ENCODE measurements at regions not wholly inside any gene's neighbourhood (a gene's known extent, or its start where the extent isn't known, plus 50 kb on each side); places are given as distances from the start of the nearest gene placed in this dataset.
A peak's percentile ranks its signal among the peaks of the same experiment; 100 is the strongest.
"Not testable (repeated sequence)": the region's sequence is repeated elsewhere in the genome, so short reads cannot be mapped to it uniquely, and the experiment has no call there.

- DNase-seq: no peak
These were observed 124.6 kb upstream of the CDK13 start for GRCh38 chr7:39825401-39825980.

DNA sequence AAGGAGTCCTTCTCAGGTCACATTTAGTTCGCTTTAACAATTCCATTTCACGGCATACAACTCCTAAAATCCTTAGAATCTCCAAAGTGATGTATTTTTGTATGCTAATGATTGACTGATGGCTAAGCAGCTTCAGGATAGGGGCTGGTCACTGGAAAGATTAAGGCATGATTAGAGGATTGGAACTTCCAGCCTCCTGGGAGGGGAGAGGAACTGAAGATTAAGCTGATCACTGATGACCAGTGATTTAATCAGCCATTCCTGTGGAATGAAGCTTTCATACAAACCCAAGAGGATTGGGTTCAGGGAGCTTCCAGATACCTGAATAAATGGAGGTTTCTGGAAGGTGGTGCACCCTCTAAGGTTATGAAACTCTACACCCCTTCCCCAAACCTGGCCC is 123.9 kb upstream of the CDK13 start:
- DNase-seq: no peak

GRCh38 chr7:39827571-39827970 is 122.5 kb upstream of the CDK13 start:
- DNase-seq: no peak

GRCh38 chr7:39829028-39829427 is 121.0 kb upstream of the CDK13 start:
- no peak for DNase-seq

GRCh38 chr7:39832519-39833085 is 117.5 kb upstream of the CDK13 start:
- no peak for DNase-seq

DNA sequence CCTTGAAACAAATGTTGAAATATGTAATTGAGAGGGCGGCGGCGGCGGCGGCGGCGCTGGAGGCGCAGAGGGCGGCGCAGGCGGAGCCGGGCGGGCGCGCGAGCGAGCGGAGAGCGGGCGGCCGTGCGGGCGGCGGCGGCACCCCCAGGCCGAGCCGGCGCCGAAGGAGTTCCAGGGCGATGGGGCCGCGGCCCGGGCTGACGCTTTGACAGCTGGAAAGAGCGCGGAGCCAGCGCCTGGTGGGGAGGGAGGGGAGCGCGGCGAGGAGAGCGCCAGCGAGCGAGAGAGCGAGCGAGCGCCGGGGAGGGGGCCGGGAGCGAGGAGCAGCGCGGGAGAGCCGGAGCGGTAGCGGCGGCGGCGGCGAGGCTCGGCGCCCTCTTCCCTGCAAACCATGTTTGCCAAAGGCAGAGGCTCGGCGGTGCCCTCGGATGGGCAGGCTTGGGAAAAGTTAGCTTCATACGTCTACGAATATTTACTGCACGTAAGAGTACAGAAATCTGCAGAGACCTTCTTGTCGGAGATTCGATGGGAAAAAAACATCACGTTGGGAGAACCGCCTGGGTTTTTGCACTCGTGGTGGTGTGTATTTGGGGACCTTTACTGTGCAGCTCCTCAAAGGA is 116.8 kb upstream of the CDK13 start:
- DNase-seq: peak; percentile 1

DNA sequence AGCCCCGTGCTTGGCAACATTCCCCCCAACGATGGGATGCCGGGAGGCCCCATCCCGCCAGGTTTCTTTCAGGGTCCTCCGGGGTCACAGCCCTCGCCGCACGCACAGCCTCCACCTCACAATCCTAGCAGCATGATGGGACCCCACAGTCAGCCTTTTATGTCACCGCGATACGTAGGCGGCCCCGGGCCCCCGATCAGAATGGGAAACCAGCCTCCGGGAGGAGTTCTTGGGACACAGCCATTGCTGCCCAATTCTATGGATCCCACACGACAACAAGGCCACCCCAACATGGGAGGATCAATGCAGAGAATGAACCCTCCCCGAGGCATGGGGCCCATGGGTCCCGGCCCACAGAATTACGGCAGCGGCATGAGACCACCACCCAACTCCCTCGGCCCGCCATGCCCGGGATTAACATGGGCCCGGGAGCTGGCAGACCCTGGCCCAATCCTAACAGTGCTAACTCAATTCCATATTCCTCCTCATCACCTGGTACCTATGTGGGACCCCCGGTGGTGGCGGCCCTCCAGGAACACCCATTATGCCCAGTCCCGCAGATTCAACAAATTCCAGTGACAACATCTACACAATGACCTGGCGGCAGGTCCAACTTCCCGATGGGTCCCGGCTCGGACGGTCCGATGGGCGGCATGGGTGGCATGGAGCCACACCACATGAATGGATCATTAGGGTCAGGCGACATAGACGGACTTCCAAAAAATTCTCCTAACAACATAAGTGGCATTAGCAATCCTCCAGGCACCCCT is 116.0 kb upstream of the CDK13 start:
- not testable (repeated sequence) for DNase-seq

- no peak for DNase-seq
These were observed 111.7 kb upstream of the CDK13 start for GRCh38 chr7:39838326-39838725.

DNA sequence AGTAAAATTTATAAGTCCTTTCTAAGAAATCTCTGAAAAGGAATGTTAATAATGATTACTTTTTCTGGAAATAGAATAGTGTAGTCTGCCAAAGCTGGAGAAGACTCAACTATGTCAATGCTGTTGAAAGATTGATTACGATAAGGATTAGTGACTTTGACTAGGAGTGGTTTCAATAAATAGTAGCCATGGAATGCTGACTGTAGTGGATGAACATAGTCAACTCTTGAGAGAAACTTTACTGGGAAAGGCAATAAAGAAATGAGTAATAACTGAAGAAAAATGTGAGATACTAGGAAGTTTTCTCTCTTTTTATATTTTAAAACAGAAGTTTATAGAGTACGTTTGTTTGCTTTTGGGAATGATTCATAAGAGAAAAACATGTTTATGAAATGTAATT is 105.0 kb upstream of the CDK13 start:
- no peak for DNase-seq

- DNase-seq: no peak
These were observed 102.8 kb upstream of the CDK13 start for GRCh38 chr7:39847227-39847626.

DNA sequence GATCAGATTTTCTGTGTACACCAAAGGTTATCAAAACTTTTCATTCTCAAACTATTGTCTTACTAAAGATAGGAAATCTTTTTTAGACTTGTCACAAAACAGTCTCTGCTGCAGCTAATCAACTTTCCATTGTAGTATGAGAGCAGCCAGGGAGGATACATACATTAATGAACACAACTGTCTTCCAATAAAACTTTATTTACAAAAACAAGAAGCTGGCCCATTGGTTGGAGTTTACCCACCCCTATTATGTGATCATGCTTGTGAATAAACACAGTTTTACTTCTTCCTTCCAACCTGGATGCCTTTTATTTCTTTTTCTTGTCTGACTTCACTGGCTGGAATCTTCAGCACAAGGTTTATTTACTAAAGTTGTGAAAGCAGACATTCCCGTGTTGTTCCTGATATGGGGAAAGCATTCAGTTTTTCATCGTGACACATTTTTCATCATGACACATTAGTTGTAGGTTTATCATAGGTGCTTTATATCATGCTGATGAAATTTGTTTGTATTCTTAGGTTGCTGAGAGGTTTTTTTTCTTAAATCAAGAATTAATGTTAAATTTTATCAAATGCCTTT is 98.5 kb upstream of the CDK13 start:
- DNase-seq: no peak

GRCh38 chr7:39854616-39855324 is 95.3 kb upstream of the CDK13 start:
- not testable (repeated sequence) for DNase-seq

GRCh38 chr7:39855325-39855674 is 94.8 kb upstream of the CDK13 start:
- DNase-seq: no peak

DNA sequence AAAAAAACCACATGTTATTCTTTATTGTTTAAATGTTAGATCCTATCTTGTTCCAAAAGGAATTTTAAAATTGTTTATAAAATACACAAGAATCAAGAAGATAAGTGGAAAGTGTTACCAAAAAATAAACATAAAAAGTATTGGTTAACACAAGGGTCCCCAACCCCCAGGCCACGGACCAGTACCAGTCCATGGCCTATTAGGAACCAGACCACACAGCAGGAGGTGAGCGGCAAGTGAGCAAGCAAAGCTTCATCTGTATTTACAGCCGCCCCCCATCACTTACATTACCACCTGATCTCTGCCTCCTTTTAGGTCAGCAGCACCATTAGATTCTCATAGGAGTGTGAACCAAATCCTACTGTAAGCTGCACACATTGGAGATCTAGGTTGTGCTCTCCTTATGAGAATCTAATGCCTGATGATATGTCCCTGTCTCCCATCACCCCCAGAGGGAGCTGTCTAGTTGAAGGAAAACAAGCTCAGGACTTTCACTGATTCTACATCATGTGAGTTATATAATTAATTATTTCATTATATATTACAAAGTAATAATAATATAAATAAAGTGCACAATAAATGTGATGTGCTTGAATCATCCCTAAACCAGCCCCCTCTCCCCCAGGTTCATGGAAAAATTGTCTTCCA is 86.3 kb upstream of the CDK13 start:
- not testable (repeated sequence) for DNase-seq

DNA sequence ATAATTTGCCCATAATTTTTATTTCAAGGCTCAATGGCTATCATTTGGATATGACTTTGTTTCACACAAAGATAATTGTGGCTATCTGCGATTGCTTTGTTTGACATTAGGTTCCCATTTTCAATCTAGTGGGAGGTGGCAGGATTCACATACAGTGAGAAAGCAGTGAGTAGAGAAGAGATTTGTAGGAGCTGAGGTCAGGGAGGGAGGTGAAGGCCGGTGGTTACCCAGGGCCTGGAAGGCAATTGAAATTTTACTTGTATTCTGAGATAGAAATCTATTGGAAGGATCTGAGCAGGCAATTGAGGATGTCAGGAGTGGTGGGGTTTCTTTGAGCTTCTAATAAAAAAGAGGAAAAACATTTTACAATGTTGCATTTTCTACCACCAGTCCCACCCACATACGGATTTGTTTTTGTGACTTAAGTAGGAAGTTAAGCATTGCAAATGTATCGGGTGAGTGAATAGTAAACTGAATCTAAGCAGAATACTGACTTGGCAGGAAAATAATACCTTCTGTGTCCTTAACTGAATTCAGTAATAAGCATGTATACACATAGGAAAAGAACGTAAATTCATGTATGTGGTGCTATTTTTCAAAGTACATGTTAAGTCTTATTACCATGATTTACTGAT is 80.1 kb upstream of the CDK13 start:
- not testable (repeated sequence) for DNase-seq

DNA sequence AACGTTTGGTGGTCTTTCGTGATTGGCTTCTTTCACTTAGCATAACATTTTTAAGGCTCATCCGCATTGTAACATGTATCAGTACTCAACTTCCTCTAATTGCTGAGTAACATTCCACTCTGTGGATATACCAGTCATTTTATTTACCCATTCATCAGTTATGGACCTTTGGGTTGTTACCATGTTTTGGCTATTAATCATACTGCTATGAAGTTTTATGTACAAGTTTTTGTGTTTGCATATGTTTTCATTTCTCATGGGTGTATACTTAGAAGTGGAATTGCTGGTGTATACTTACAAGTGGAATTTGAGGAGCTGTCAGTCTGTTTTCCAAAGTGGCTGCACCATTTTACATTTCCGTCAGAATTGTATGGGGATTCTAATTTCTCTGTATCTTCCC is 78.4 kb upstream of the CDK13 start:
- DNase-seq: not testable (repeated sequence)

- DNase-seq: no peak
These were observed 69.5 kb upstream of the CDK13 start for GRCh38 chr7:39880556-39880955.

- no peak for DNase-seq
These were observed 67.8 kb upstream of the CDK13 start for GRCh38 chr7:39882148-39882784.

DNA sequence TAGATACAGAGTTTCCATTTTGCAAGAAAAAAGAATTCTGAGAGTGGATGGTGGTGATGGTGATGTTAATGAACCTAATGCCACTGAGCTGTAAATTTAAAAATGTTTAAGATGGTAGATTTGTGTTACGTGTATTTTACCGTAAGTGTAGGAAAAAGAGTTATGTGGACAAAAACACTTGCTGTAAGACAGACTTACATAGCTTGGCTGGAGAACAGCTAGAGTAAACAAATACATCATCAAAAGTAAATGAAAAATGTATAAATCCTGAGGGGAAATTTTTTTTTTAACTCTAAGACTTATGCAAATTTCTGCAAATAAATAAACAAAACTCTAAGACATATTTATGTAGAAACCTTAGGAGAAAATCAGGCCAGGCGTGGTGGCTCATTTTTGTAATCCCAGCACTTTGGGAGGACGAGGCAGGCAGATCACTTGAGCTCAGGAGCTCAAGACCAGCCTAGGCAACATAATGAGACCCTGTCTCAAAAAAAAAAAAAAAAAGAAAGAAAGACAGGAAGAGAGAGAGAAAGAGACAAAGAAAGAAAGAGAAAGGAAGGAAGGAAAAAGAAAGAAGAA is 66.2 kb upstream of the CDK13 start:
- no peak for DNase-seq

GRCh38 chr7:39888171-39888853 is 61.7 kb upstream of the CDK13 start:
- DNase-seq: no peak

Measured in T-helper 9 cell (primary cell).